Subcutaneous abdominal adipose tissue (tissue), 5 donors: ENCODE measurements at regions not wholly inside any gene's neighbourhood (a gene's known extent, or its start where the extent isn't known, plus 50 kb on each side); places are given as distances from the start of the nearest gene placed in this dataset.

ENCODE experiments used
- H3K27ac ChIP-seq: one replicate; pipeline ENCODE4 v1.7.0; 2013; ENCODE audit warnings: low read depth, mild to moderate bottlenecking, inconsistent platforms, low read length, moderate library complexity
- H3K27me3 ChIP-seq, 5 donors: one replicate each; pipeline ENCODE4 v1.7.0; 2013; ENCODE audit warnings: low read length in 5 of 5, inconsistent platforms in 1 of 5; ENCODE audit not compliant: control insufficient read depth in 5 of 5, insufficient read depth in 4 of 5
- H3K36me3 ChIP-seq, 5 donors: one replicate each; pipeline ENCODE4 v1.7.0; 2013; ENCODE audit warnings: low read length in 5 of 5; ENCODE audit not compliant: control insufficient read depth in 5 of 5, insufficient read depth in 5 of 5
- H3K4me1 ChIP-seq, 5 donors: one replicate each; pipeline ENCODE4 v1.7.0; 2013; ENCODE audit warnings: low read length in 5 of 5, mild to moderate bottlenecking in 3 of 5, moderate library complexity in 1 of 5; ENCODE audit not compliant: control insufficient read depth in 5 of 5, insufficient read depth in 5 of 5
- H3K4me3 ChIP-seq, 5 donors: one replicate each; pipeline ENCODE4 v1.7.0; 2013; ENCODE audit warnings: low read length in 5 of 5, low read depth in 1 of 5
- H3K9ac ChIP-seq, 5 donors: one replicate each; pipeline ENCODE4 v1.7.0; 2013; ENCODE audit warnings: low read length in 5 of 5, mild to moderate bottlenecking in 4 of 5, moderate library complexity in 3 of 5
- H3K9me3 ChIP-seq, 5 donors: one replicate each; pipeline ENCODE4 v1.7.0; 2013; ENCODE audit warnings: low read length in 5 of 5; ENCODE audit not compliant: control insufficient read depth in 5 of 5
- donor health status: healthy.
- donor health status: healthy.
- donor health status: healthy.
- donor health status: healthy.
- donor health status: healthy.

DNA sequence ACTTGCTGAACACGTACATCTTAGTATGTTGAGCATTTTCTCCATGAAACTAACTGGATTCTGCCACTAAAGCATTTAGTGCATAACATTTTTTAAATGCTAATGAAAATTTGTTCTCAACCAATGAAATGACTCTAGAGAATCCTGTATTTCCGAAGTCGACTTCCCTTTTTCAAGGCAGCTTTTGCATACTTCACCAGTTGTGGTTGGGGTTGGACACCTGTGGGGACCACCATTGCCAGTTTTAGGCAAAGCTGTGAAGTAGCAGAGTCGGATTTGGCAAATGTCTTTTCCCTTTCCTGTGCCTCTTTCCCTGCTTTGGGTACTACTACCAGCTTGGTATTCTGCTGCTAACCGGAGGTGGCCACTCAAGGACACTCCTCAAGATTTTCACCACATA lies 349.2 kb downstream of the BCAT1 start:
- H3K27me3 ChIP-seq: no peaks in the 10 kb centered on the region
- H3K4me3 ChIP-seq: no peak overlapping the region
- H3K9me3 ChIP-seq: no peaks in the 10 kb centered on the region
- no peaks in the 10 kb centered on the region for H3K36me3 ChIP-seq
- H3K4me1 ChIP-seq: peaks cover 0 to 5% (median 0%) of the 10 kb centered on the region in 5 donors
- H3K9ac ChIP-seq: no peak overlapping the region
- no peak overlapping the region for H3K27ac ChIP-seq

DNA sequence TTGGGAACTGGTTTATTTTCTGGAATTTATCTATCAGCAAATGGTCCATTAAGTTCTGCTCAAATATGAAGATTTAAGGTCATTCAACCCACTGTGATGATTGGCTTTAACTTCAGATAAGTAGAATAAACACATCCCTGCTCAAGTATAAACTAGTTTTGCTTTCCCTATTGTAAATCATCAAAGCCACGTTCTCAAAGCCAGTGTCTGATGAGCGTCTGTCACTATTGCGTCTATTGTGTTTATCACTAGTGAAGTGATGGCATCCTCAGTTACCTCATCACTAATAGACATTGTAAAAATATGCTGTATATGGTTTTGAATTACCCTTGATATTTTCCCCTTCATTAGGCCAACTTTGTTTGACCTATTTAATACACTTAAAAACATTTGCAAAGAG lies 351.3 kb downstream of the BCAT1 start:
- H3K4me1 ChIP-seq: peaks cover 0 to 5% (median 0%) of the 10 kb centered on the region in 5 donors

DNA sequence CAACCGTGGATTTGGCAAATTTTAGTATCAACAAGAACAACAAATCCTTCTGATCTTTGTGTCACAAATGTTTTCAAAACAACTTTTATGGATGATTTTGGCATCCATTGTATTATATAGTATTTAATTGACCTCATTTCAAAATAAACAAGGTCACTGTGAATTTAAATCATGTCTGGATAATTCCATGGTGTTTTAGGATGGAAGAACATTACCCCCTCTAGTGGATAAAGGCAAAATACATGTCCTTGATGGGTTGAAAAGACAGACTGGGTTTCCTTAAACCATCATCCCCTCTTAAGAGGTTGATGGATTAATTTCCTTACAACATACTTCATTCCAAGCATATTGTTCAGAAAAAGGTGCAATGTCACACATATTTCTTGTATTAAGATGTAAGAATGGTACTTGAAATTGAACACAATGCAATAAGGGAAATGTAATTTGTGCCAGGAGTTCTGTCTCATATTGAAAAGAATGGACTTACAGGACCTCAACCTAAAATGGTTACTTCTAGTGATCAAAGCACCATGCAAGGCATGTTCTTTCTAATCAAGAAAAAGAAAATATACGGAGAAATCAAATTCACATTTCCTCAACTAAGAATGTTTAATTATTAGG lies 352.0 kb downstream of the BCAT1 start:
- Histone ChIP-seq H3K4me1 (peaks cover 0 to 5% (median 0%) of the 10 kb centered on the region in 5 donors), H3K36me3 (no peaks in the 10 kb centered on the region), H3K9me3 (no peaks in the 10 kb centered on the region), H3K27ac (no peak overlapping the region), H3K9ac (no peak overlapping the region), H3K27me3 (no peaks in the 10 kb centered on the region), H3K4me3 (no peak overlapping the region)

More for the DNA sequence above, 351.3 kb downstream of the BCAT1 start:
- H3K36me3 ChIP-seq: no peaks in the 10 kb centered on the region
- no peak overlapping the region for H3K4me3 ChIP-seq
- no peak overlapping the region for H3K27ac ChIP-seq
- no peaks in the 10 kb centered on the region for H3K9me3 ChIP-seq
- no peaks in the 10 kb centered on the region for H3K27me3 ChIP-seq
- no peak overlapping the region for H3K9ac ChIP-seq

DNA sequence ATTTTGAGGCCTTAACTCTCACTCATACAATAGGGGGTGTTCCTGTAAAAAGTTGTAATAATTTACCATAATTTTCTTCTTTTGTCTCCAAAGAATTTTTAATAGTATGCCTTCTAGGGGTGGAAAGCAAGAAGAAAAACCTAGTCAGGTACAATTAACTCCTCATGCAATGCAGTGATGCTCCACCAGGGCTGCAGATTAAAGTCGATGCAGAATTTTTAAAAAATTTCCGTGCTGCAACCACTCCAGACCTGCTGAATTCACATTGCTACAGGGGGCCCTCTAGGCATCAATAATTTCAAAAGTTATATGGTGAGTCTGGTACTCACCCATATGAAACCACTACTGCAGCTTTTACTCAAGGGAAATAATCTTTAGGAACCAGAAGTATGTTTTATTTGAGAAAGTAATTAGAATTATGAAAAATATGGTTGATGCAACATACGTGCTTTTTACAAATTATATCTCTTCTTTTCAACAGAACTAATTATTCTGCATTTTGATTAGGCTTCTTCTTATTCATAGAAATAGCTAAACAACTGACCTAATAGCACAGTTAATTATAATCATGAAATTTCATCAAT lies 353.2 kb downstream of the BCAT1 start:
- no peaks in the 10 kb centered on the region for H3K9me3 ChIP-seq
- no peaks in the 10 kb centered on the region for H3K27me3 ChIP-seq
- no peaks in the 10 kb centered on the region for H3K4me1 ChIP-seq
- no peaks in the 10 kb centered on the region for H3K36me3 ChIP-seq
- H3K9ac ChIP-seq: no peak overlapping the region
- H3K27ac ChIP-seq: no peak overlapping the region
- H3K4me3 ChIP-seq: no peak overlapping the region

DNA sequence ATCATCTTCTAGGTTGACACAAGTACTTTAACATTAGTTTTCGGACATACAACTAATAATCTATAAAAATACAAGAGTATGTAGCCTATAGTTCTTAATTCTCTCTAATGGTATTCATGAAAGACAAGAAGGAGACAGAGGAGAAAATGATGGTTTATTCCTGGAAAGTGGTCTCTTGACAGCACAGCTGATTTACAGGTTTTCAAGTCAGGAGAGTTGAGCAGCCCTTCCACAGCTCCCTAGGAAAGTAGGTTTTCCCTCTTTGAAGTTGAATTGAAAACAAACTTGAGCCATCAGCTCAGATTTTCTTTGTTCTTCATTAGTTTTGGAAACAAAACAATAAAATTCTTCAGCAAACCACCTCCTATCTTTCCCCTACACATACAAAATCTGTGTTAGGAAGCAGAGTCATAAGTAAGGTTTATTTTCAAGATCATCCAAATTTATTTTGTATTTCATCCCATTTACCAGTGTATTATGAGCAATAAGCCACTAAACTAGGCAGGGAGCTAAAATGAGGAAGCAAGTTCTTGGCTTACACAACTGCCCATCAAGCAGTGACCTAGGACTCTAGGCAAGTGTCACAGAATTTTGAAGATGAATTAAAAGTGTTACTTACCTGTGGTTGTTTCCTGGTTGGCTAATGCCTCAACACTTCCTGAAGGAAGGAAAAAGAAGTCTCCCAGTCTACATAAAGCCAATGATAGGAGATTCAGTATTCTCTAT lies 357.0 kb downstream of the BCAT1 start:
- no peaks in the 10 kb centered on the region for H3K9me3 ChIP-seq
- H3K4me3 ChIP-seq: no peak overlapping the region
- H3K4me1 ChIP-seq: no peaks in the 10 kb centered on the region
- H3K9ac ChIP-seq: no peak overlapping the region
- no peaks in the 10 kb centered on the region for H3K36me3 ChIP-seq
- no peak overlapping the region for H3K27ac ChIP-seq
- no peaks in the 10 kb centered on the region for H3K27me3 ChIP-seq

DNA sequence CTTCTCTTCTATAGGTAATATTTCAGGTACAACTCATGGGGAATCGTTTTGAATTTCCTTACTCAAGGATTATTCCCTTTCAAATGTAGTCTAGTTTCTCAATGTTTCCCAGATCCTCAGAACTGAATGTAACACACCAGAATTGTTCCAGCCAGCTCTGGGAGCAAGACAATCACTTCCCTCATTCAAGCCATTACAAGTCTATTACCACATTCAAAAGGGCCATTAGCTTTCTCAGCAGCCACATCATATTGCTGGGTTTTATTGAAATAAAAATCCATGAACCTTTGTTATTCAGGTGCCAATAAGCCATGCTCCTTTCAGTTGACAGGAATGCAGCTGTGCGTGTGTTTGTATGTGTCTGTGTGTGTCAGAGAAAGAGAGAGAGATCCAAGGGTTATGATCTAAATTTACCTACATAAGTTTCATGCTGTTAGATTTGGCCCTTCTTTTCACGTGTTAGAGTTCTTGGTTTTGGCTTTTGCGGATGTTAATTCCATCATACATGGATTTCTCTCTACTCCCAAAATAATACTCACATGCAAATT lies 357.7 kb downstream of the BCAT1 start:
- Histone ChIP-seq H3K9ac (no peak overlapping the region), H3K4me1 (no peaks in the 10 kb centered on the region), H3K36me3 (no peaks in the 10 kb centered on the region), H3K27ac (no peak overlapping the region), H3K9me3 (no peaks in the 10 kb centered on the region), H3K27me3 (no peaks in the 10 kb centered on the region), H3K4me3 (no peak overlapping the region)

DNA sequence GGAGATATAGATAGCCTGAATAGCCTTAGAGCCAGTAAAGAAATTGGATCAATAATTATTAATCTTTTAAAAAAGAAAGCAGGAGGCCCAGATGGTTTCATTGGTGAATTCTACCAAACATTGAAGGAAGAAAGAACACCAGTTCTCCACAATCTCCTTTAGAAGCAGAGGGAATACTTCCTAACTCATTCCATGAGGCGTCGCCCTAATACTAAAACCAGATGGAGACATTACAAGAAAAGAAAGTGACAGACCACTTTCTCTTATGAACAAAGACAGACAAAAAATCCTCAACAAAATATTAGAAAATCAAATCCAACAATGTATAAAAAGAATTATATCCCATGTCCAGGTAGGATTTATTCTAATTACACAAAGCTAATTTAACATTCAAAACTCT lies 362.6 kb downstream of the BCAT1 start:
- Histone ChIP-seq H3K36me3 (no peaks in the 10 kb centered on the region), H3K4me1 (no peaks in the 10 kb centered on the region), H3K9ac (no peak overlapping the region), H3K27me3 (no peaks in the 10 kb centered on the region), H3K27ac (no peak overlapping the region), H3K9me3 (no peaks in the 10 kb centered on the region), H3K4me3 (no peak overlapping the region)

DNA sequence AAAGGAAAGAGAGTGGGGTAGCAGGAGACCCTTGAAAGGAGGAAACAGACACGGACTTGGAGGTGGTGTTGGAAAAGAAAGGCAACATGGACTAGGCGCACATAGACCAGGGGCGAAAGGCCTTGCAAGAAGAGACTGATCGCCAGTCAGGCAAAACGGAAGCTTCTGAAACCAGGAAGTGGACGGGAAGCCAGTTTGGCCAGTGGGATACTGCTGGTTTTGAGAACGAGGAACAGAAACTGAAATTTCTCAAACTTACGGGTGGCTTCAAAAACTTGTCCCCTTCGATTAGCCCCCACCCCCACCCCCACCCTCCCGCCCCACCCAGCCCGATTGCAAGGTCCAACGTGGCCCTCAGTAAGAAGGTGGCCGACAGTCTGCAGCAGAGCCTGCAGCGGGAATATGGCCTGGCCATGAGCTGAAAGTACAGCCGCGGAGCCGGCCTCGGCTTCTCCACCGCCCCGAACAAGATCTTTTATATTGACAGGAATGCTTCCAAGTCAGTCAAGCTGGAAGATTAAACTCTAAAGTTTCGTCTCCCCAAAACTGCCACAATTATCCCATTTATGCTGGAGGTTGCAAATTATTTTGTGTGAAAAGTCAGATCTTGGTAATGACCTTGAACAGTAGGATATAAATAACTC lies 364.7 kb downstream of the BCAT1 start:
- H3K9ac ChIP-seq: no peak overlapping the region
- H3K27ac ChIP-seq: no peak overlapping the region
- H3K4me1 ChIP-seq: no peaks in the 10 kb centered on the region
- peaks cover 0 to 8% (median 6%) of the 10 kb centered on the region in 5 donors for H3K9me3 ChIP-seq
- H3K36me3 ChIP-seq: no peaks in the 10 kb centered on the region
- no peaks in the 10 kb centered on the region for H3K27me3 ChIP-seq
- no peak overlapping the region for H3K4me3 ChIP-seq

DNA sequence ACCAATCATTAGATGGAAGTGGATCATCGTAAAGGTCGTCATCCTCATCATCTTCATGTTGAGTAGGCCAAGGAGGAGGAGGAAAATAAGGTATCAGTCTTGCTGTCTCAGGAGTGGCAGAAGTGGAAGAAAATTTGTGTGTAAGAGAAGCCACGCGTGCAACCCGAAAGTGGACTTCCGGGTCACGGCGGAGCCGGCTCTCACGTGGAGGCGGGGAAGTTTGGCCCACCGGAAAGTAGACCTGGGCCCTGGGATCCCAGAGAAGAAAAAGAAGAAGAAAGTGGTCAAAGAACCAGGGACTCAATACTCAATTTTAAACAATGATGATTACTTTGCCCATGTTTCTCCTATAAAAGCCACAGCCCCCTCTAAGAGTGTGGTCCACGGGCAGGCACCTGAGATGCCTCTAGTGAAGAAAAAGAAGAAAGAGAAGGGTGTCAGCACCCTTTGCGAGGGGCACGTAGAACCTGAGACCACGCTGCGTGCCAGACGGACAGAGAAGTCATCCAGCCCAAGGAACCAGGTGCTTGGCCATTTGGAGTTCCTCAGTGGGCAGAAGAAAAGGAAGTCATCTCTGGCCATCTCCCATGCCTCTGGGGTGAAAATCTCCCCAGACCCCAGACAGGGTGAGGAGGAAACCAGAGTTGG lies 365.8 kb downstream of the BCAT1 start:
- Histone ChIP-seq H3K4me3 (no peak overlapping the region), H3K9ac (no peak overlapping the region)

More for the DNA sequence above, 365.8 kb downstream of the BCAT1 start:
- no peaks in the 10 kb centered on the region for H3K36me3 ChIP-seq
- no peaks in the 10 kb centered on the region for H3K27me3 ChIP-seq
- H3K27ac ChIP-seq: no peak overlapping the region
- H3K9me3 ChIP-seq: peaks cover 0 to 8% (median 6%) of the 10 kb centered on the region in 5 donors
- H3K4me1 ChIP-seq: no peaks in the 10 kb centered on the region
